ENCODE measurements at regions not wholly inside any gene's neighbourhood (a gene's known extent, or its start where the extent isn't known, plus 50 kb on each side); places are given as distances from the start of the nearest gene placed in this dataset.

DNA sequence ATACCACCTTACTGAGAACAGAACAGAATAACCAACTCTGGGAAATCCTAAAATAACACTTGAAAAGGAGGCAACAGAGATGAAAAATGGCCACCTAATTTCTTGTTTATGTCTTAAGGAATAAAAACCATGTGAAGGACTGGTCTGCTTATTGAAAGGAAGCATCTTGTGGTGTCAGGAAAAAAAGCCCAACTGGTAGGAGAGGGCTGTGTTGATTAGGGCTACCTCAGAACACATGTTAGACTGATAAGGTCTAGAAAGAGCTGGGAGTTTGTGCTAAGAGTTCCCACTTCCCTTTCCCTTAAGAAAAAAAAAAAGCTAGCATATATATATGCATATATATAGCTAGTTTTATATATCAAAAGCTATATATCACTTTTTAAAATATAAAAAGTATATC is 425.3 kb upstream of the BTBD3 start:
- TF ChIP-seq, protein P1, sequence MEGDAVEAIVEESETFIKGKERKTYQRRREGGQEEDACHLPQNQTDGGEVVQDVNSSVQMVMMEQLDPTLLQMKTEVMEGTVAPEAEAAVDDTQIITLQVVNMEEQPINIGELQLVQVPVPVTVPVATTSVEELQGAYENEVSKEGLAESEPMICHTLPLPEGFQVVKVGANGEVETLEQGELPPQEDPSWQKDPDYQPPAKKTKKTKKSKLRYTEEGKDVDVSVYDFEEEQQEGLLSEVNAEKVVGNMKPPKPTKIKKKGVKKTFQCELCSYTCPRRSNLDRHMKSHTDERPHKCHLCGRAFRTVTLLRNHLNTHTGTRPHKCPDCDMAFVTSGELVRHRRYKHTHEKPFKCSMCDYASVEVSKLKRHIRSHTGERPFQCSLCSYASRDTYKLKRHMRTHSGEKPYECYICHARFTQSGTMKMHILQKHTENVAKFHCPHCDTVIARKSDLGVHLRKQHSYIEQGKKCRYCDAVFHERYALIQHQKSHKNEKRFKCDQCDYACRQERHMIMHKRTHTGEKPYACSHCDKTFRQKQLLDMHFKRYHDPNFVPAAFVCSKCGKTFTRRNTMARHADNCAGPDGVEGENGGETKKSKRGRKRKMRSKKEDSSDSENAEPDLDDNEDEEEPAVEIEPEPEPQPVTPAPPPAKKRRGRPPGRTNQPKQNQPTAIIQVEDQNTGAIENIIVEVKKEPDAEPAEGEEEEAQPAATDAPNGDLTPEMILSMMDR (IDR thresholded peaks at IDR 0.05), result no peak
- TF ChIP-seq EP300 (IDR thresholded peaks at IDR 0.05; ENCODE audit: borderline replicate concordance in 1 of 2, low read depth in 1 of 2, low read length in 1 of 2) (no peak), NRF1 (IDR thresholded peaks at IDR 0.05; ENCODE audit: low read depth, low read length) (no peak)
- TF ChIP-seq, protein P2, sequence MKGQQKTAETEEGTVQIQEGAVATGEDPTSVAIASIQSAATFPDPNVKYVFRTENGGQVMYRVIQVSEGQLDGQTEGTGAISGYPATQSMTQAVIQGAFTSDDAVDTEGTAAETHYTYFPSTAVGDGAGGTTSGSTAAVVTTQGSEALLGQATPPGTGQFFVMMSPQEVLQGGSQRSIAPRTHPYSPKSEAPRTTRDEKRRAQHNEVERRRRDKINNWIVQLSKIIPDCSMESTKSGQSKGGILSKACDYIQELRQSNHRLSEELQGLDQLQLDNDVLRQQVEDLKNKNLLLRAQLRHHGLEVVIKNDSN (IDR thresholded peaks at IDR 0.05; ENCODE audit: borderline replicate concordance, low read depth), result no peak
